IMR-90 (cell line): ENCODE measurements at regions not wholly inside any gene's neighbourhood (a gene's known extent, or its start where the extent isn't known, plus 50 kb on each side); places are given as distances from the start of the nearest gene placed in this dataset.

Source experiments
- ATAC-seq: fragments of 200-7000 bp; cut with Tn5 transposase; 2 replicates; pipeline ENCODE4 v1.9.1; 2020; ENCODE audit warnings: low read depth, mild to moderate bottlenecking, moderate library complexity
- BruUV-seq: library from RNA; stranded (reverse); fragments of 400-500 nt; replicated peaks from 2 replicates; lab custom pipeline; 2021; lab: Mats Ljungman, UMichigan
- CTCF ChIA-PET: fragments of 300-600 bp; formaldehyde crosslinking; extraction: SDS; loops from one replicate; lab custom pipeline; 2021; ENCODE audit warnings: antibody characterized with exemption; lab: Yijun Ruan, JAX
- POLR2A ChIA-PET: fragments of 300-600 bp; sonication (Branson Sonifier 250); formaldehyde crosslinking; loops from one replicate; lab custom pipeline; 2022; ENCODE audit warnings: antibody characterized with exemption; ENCODE audit not compliant: unreplicated experiment; lab: Charles Lee
- DNase-seq: peaks from one replicate; pipeline ENCODE4 v3.0.0; 2013
- H2AFZ ChIP-seq: replicated peaks from 2 replicates; pipeline ENCODE3; 2013; ENCODE audit warnings: low read length, mild to moderate bottlenecking; ENCODE audit not compliant: poor library complexity
- H2AK5ac ChIP-seq: 2 replicates; pipeline ENCODE4 v1.6.1; 2013; ENCODE audit warnings: low read depth, low read length, inconsistent platforms
- H2AK9ac ChIP-seq: replicated peaks from 2 replicates; pipeline ENCODE3; 2013; ENCODE audit warnings: mild to moderate bottlenecking, low read depth, low read length, moderate library complexity; ENCODE audit not compliant: poor library complexity
- H2BK120ac ChIP-seq: 2 replicates; pipeline ENCODE4 v1.6.1; 2013; ENCODE audit warnings: low read depth, low read length, inconsistent platforms
- H2BK15ac ChIP-seq: 3 replicates; pipeline ENCODE4 v1.6.1; 2013; ENCODE audit warnings: low read depth, low read length, inconsistent platforms
- H2BK20ac ChIP-seq: 2 replicates; pipeline ENCODE4 v1.6.1; 2013; ENCODE audit warnings: low read depth, mild to moderate bottlenecking, inconsistent platforms, low read length, moderate library complexity
- H2BK5ac ChIP-seq: 2 replicates; pipeline ENCODE4 v1.6.1; 2013; ENCODE audit warnings: mild to moderate bottlenecking, low read depth, low read length, inconsistent platforms; ENCODE audit not compliant: poor library complexity, severe bottlenecking
- H3K14ac ChIP-seq: replicated peaks from 2 replicates; pipeline ENCODE4 v1.6.1; 2013; ENCODE audit warnings: low read depth, low read length, inconsistent platforms
- H3K18ac ChIP-seq: 2 replicates; pipeline ENCODE4 v1.6.1; 2013; ENCODE audit warnings: low read depth, low read length, control low read depth
- H3K23ac ChIP-seq: 2 replicates; pipeline ENCODE4 v1.6.1; 2013; ENCODE audit warnings: low read depth, low read length, inconsistent platforms
- H3K27ac ChIP-seq: 2 replicates; pipeline ENCODE4 v1.5.1; 2013; ENCODE audit warnings: mild to moderate bottlenecking, control low read depth, low read length; ENCODE audit not compliant: insufficient read depth
- H3K27me3 ChIP-seq: 2 replicates; pipeline ENCODE4 v1.6.1; 2013; ENCODE audit warnings: low read length; ENCODE audit not compliant: control insufficient read depth, insufficient read depth
- H3K36me3 ChIP-seq: 2 replicates; pipeline ENCODE4 v1.6.1; 2013; ENCODE audit warnings: low read length, mixed read lengths; ENCODE audit not compliant: control insufficient read depth, insufficient read depth
- H3K4ac ChIP-seq: 2 replicates; pipeline ENCODE4 v1.6.1; 2013; ENCODE audit warnings: low read depth, low read length, inconsistent platforms
- H3K4me1 ChIP-seq: 2 replicates; pipeline ENCODE4 v1.6.1; 2013; ENCODE audit warnings: low read length, mixed read lengths; ENCODE audit not compliant: control insufficient read depth, insufficient read depth
- H3K4me2 ChIP-seq: 2 replicates; pipeline ENCODE4 v1.6.1; 2013; ENCODE audit warnings: low read depth, mild to moderate bottlenecking, control low read depth, low read length, moderate library complexity
- H3K4me3 ChIP-seq: 2 replicates; pipeline ENCODE4 v1.5.1; 2013; ENCODE audit warnings: low read depth, mild to moderate bottlenecking, control low read depth, low read length, moderate library complexity; ENCODE audit not compliant: insufficient read depth
- H3K56ac ChIP-seq: 2 replicates; pipeline ENCODE4 v1.6.1; 2013; ENCODE audit warnings: low read length, inconsistent platforms; ENCODE audit not compliant: insufficient read depth; ENCODE audit errors: extremely low read depth
- H3K79me1 ChIP-seq, 2 experiments: 2 replicates each; pipeline ENCODE4 v1.6.1; 2013; ENCODE audit warnings: low read length in 2 of 2, inconsistent platforms in 1 of 2, low read depth in 1 of 2
- H3K9ac ChIP-seq: 2 replicates; pipeline ENCODE4 v1.6.1; 2013; ENCODE audit warnings: low read depth, low read length, control low read depth
- H3K9me1 ChIP-seq: 2 replicates; pipeline ENCODE4 v1.6.1; 2013; ENCODE audit warnings: low read length, inconsistent platforms; ENCODE audit not compliant: insufficient read depth
- H3K9me3 ChIP-seq: 2 replicates; pipeline ENCODE4 v1.6.1; 2013; ENCODE audit warnings: low read length; ENCODE audit not compliant: control insufficient read depth, insufficient read depth
- H4K20me1 ChIP-seq: 2 replicates; pipeline ENCODE4 v1.6.1; 2013; ENCODE audit warnings: low read length, inconsistent platforms; ENCODE audit not compliant: insufficient read depth
- H4K5ac ChIP-seq: 2 replicates; pipeline ENCODE4 v1.6.1; 2013; ENCODE audit warnings: mild to moderate bottlenecking, low read depth, low read length, control low read depth
- H4K8ac ChIP-seq, 2 experiments: 2 replicates each; pipeline ENCODE4 v1.6.1; 2013; ENCODE audit warnings: low read depth in 2 of 2, low read length in 2 of 2, control low read depth in 1 of 2, inconsistent platforms in 1 of 2
- H4K91ac ChIP-seq: 2 replicates; pipeline ENCODE4 v1.6.1; 2013; ENCODE audit warnings: low read depth, low read length, inconsistent platforms; ENCODE audit not compliant: insufficient read depth
- CEBPB ChIP-seq: IDR thresholded peaks from 2 replicates; pipeline ENCODE4 v1.6.1; 2012; ENCODE audit warnings: low read depth, low read length, improper control_type of control experiment
- CHD1 ChIP-seq: IDR thresholded peaks from 2 replicates; pipeline ENCODE4 v1.6.1; 2012; ENCODE audit warnings: low read depth, low read length, improper control_type of control experiment
- ELK1 ChIP-seq: fragments of 150-350 bp; IDR thresholded peaks from 2 replicates; pipeline ENCODE4 v1.6.1; 2016; ENCODE audit warnings: low read depth, mild to moderate bottlenecking, low read length, moderate library complexity, borderline replicate concordance
- MAFK ChIP-seq: IDR thresholded peaks from 2 replicates; pipeline ENCODE4 v1.6.1; 2012; ENCODE audit warnings: low read depth, low read length, improper control_type of control experiment
- MAZ ChIP-seq: IDR thresholded peaks from 2 replicates; pipeline ENCODE4 v1.6.1; 2012; ENCODE audit warnings: low read depth, mild to moderate bottlenecking, low read length, improper control_type of control experiment, moderate library complexity, borderline replicate concordance
- MXI1 ChIP-seq: IDR thresholded peaks from 2 replicates; pipeline ENCODE4 v1.6.1; 2012; ENCODE audit warnings: low read depth, mild to moderate bottlenecking, low read length, moderate library complexity, borderline replicate concordance
- POLR2A ChIP-seq: IDR thresholded peaks from 2 replicates; pipeline ENCODE4 v1.6.1; 2012; ENCODE audit warnings: mild to moderate bottlenecking, low read depth, low read length
- RAD21 ChIP-seq: IDR thresholded peaks from 2 replicates; pipeline ENCODE4 v1.6.1; 2012; ENCODE audit warnings: low read length, improper control_type of control experiment
- RFX5 ChIP-seq: IDR thresholded peaks from 2 replicates; pipeline ENCODE4 v1.8.0; 2012; ENCODE audit warnings: low read depth, mild to moderate bottlenecking, low read length, moderate library complexity
- SMC3 ChIP-seq: fragments of 150-350 bp; IDR thresholded peaks from 2 replicates; pipeline ENCODE4 v1.6.1; 2016; ENCODE audit warnings: low read depth, mild to moderate bottlenecking, antibody characterized with exemption, low read length, moderate library complexity
- USF2 ChIP-seq: fragments of 150-350 bp; IDR thresholded peaks from 2 replicates; pipeline ENCODE4 v1.6.1; 2017; ENCODE audit warnings: mild to moderate bottlenecking, antibody characterized with exemption, low read length, low read depth
- WGBS, 2 experiments: methylation state at CpG; one replicate each; pipeline versions ENCODE4 v1.1.5 to v1.1.7; 2013; ENCODE audit warnings: missing lambda C conversion rate in 2 of 2; ENCODE audit not compliant: insufficient read length in 1 of 2; ENCODE audit errors: extremely low coverage in 2 of 2; 5-methylcytosine and 5-hydroxymethylcytosine counted together
- dilution Hi-C: fragments of 300-500 bp; cut with HindIII; formaldehyde crosslinking; loops from one replicate; pipeline ENCODE4 v1.14.3; 2018; ENCODE audit warnings: low sequenced_read_pairs; ENCODE audit not compliant: unreplicated experiment
- in situ Hi-C: fragments of 300-500 bp; cut with MboI; formaldehyde crosslinking; loops from 3 replicates; pipeline ENCODE4 v1.14.3; 2019; ENCODE audit warnings: low sequenced_read_pairs, inconsistent platforms, mixed read lengths
- intact Hi-C: fragments of 100-400 bp; cut with micrococcal nuclease; formaldehyde crosslinking; loops from 2 replicates; pipeline ENCODE4 v1.10.0; 2022
- TF ChIP-seq, protein P1 (sequence below): conservative IDR thresholded peaks from 2 replicates; pipeline ENCODE4 v1.5.1; 2012; ENCODE audit warnings: mild to moderate bottlenecking, low read depth, low read length, improper control_type of control experiment

DNA sequence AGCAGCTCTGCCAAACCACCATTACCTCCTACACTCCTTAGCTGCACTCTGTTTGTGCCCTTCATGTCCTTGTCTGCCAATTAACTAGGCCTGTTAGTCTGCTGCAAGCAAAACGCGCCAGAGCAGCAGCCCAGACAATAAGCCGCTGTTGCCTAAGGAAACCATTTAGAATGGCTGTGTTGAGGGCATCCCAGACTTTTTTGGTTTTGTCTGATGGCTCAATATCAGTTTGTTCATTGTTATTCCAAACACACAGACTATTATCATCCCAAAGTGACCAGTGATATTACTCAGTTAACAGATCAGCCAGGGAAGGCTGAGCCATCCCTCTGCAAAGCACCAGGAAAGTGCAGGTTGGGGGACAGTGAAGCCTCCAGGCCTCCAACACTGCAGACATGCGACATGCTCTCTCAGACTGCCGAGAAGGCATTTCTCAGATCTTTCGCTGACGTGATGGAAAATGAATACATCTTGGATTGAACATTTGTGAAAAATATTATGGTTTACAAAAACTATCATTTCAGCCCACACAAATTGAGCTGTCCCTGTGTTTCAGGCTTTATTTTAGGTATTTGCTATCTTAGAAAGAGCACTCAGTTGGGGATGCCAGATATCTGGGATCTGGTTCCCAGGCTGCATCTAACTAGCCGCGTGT, 182.0 kb upstream of the HNRNPA3 start:
- no peaks in the 10 kb centered on the region for H3K36me3 ChIP-seq
- no peak overlapping the region for H3K18ac ChIP-seq
- no peak overlapping the region for H3K9ac ChIP-seq
- no peak overlapping the region for H2BK120ac ChIP-seq
- H2AFZ ChIP-seq: no peak overlapping the region
- no peak overlapping the region for H2BK5ac ChIP-seq
- DNase-seq: no peak
- no peak overlapping the region for H4K5ac ChIP-seq
- no peak overlapping the region for H3K4ac ChIP-seq
- dilution Hi-C loops (no loop called here), intact Hi-C loops (no loop called here), in situ Hi-C loops (no loop called here)
- H3K27ac ChIP-seq: no peak overlapping the region
- no peaks in the 10 kb centered on the region for H4K20me1 ChIP-seq
- no peak overlapping the region for H2AK9ac ChIP-seq
- POLR2A ChIA-PET: no interaction called here
- H3K23ac ChIP-seq: no peak overlapping the region
- no TSS peak for BruUV-seq
- no peak for TF ChIP-seq MXI1
- no peak for TF ChIP-seq SMC3
- TF ChIP-seq, protein P1, sequence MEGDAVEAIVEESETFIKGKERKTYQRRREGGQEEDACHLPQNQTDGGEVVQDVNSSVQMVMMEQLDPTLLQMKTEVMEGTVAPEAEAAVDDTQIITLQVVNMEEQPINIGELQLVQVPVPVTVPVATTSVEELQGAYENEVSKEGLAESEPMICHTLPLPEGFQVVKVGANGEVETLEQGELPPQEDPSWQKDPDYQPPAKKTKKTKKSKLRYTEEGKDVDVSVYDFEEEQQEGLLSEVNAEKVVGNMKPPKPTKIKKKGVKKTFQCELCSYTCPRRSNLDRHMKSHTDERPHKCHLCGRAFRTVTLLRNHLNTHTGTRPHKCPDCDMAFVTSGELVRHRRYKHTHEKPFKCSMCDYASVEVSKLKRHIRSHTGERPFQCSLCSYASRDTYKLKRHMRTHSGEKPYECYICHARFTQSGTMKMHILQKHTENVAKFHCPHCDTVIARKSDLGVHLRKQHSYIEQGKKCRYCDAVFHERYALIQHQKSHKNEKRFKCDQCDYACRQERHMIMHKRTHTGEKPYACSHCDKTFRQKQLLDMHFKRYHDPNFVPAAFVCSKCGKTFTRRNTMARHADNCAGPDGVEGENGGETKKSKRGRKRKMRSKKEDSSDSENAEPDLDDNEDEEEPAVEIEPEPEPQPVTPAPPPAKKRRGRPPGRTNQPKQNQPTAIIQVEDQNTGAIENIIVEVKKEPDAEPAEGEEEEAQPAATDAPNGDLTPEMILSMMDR: no peak
- TF ChIP-seq RAD21: no peak
- no peak for TF ChIP-seq RFX5
- no peak for TF ChIP-seq USF2
- TF ChIP-seq MAZ: no peak
- TF ChIP-seq CHD1: no peak
- no peak for TF ChIP-seq POLR2A
- TF ChIP-seq MAFK: no peak
- no peak for TF ChIP-seq CEBPB
- TF ChIP-seq ELK1: no peak
- no peaks in the 10 kb centered on the region for H3K4me1 ChIP-seq
- H2BK15ac ChIP-seq: no peak overlapping the region
- H3K56ac ChIP-seq: no peak overlapping the region
- WGBS, 2 experiments: 25% methylated on average over 3 of the region's 9 CpGs; no CpG with 5 or more reads in 1 of the 2 experiments
- no peak overlapping the region for H2AK5ac ChIP-seq
- H2BK20ac ChIP-seq: no peak overlapping the region
- no peak overlapping the region for H3K4me3 ChIP-seq
- H3K9me1 ChIP-seq: no peaks in the 10 kb centered on the region
- H3K79me1 ChIP-seq: no peaks in the 10 kb centered on the region
- H3K14ac ChIP-seq: no peak overlapping the region
- ATAC-seq: no peak
- no peak overlapping the region for H4K91ac ChIP-seq
- H3K27me3 ChIP-seq: no peaks in the 10 kb centered on the region
- H4K8ac ChIP-seq: no peak overlapping the region
- CTCF ChIA-PET: no interaction called here
- no peaks in the 10 kb centered on the region for H3K9me3 ChIP-seq
- H3K4me2 ChIP-seq: no peak overlapping the region
